Tibial nerve (tissue), 3 donors: ENCODE measurements at regions not wholly inside any gene's neighbourhood (a gene's known extent, or its start where the extent isn't known, plus 50 kb on each side); places are given as distances from the start of the nearest gene placed in this dataset.

Experiments used
- POLR2A ChIP-seq, 2 donors: fragments of 450-650 bp; IDR thresholded peaks; one replicate each; pipeline ENCODE4 v1.6.1; 2017; ENCODE audit warnings: antibody characterized with exemption in 2 of 2, mild to moderate bottlenecking in 2 of 2, moderate library complexity in 2 of 2
- TF ChIP-seq, protein P1 (sequence below), 5 experiments: fragments of 200-600 bp in 3 of 5; fragments of 450-650 bp in 2 of 5; sonication (generic) in 3 of 5; IDR thresholded peaks; one replicate each; pipeline ENCODE4 v1.5.1; 2016 to 2019; ENCODE audit warnings: antibody characterized with exemption in 5 of 5, mild to moderate bottlenecking in 3 of 5, moderate library complexity in 2 of 5

DNA sequence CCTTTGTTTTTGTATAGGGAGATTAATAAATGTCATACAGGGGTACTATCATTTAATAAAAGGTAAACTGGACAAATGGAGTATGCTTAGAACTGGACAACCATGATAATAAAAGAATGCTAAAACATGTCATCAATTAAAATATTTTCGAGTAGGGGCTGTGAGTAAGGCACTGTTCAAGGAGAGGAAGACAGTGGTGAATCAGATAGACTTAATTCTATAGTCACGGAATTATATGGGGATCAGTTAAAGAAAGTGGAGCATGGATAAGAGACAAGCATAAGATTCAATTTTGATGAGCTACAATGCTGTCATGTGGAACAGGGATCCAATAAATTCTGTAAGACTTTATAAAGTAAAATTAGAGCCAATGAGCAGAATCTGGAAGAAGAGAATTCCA lies 104.5 kb downstream of the HMHB1 start:
- TF ChIP-seq POLR2A (IDR thresholded peaks at IDR 0.05) = no peak
- TF ChIP-seq, protein P1, sequence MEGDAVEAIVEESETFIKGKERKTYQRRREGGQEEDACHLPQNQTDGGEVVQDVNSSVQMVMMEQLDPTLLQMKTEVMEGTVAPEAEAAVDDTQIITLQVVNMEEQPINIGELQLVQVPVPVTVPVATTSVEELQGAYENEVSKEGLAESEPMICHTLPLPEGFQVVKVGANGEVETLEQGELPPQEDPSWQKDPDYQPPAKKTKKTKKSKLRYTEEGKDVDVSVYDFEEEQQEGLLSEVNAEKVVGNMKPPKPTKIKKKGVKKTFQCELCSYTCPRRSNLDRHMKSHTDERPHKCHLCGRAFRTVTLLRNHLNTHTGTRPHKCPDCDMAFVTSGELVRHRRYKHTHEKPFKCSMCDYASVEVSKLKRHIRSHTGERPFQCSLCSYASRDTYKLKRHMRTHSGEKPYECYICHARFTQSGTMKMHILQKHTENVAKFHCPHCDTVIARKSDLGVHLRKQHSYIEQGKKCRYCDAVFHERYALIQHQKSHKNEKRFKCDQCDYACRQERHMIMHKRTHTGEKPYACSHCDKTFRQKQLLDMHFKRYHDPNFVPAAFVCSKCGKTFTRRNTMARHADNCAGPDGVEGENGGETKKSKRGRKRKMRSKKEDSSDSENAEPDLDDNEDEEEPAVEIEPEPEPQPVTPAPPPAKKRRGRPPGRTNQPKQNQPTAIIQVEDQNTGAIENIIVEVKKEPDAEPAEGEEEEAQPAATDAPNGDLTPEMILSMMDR (IDR thresholded peaks at IDR 0.05) = no peak
